ENCODE measurements at regions not wholly inside any gene's neighbourhood (a gene's known extent, or its start where the extent isn't known, plus 50 kb on each side); places are given as distances from the start of the nearest gene placed in this dataset.

GRCh38 chr9:78548670-78549069 lies 251.7 kb downstream of the PSAT1 start:
- ChIA-PET POLR2A (no interaction called here), CTCF (no interaction called here)
- Histone ChIP-seq H3K27ac (ENCODE audit: low read depth, low read length) (no peak overlapping the region), H3K27me3 (ENCODE audit: control insufficient read depth, insufficient read depth, low read length) (peaks cover 2% of the 10 kb centered on the region), H3K4me3 (ENCODE audit: low read depth, low read length) (no peak overlapping the region), H3K9me3 (ENCODE audit: control insufficient read depth, insufficient read depth, low read length) (no peaks in the 10 kb centered on the region)
- no peak for TF ChIP-seq CTCF (IDR thresholded peaks at IDR 0.05; ENCODE audit: low read depth, low read length)
- DNase-seq (ENCODE audit: low read depth, low spot score): no peak

- peaks cover 2% of the 10 kb centered on the region for H3K27me3 ChIP-seq (ENCODE audit: control insufficient read depth, insufficient read depth, low read length)
- no peak overlapping the region for H3K4me3 ChIP-seq (ENCODE audit: low read depth, low read length)
- H3K27ac ChIP-seq (ENCODE audit: low read depth, low read length): no peak overlapping the region
- no peaks in the 10 kb centered on the region for H3K9me3 ChIP-seq (ENCODE audit: control insufficient read depth, insufficient read depth, low read length)
- ChIA-PET POLR2A (interaction anchor here (0.7 kb wide), 1 partner anchor 35 kb away, joined by 7 read pairs; no protein-coding TSS in a partner anchor), CTCF (no interaction called here)
- no peak for TF ChIP-seq CTCF (IDR thresholded peaks at IDR 0.05; ENCODE audit: low read depth, low read length)
- DNase-seq (ENCODE audit: low read depth, low spot score): no peak
These were observed 252.8 kb downstream of the PSAT1 start for GRCh38 chr9:78549711-78550110.

GRCh38 chr9:78552802-78553201 lies 255.9 kb downstream of the PSAT1 start:
- ChIA-PET POLR2A (no interaction called here), CTCF (interaction anchor here (0.5 kb wide), 1 partner anchor 48 kb away, joined by 3 read pairs; no protein-coding TSS in a partner anchor)
- H3K4me3 ChIP-seq (ENCODE audit: low read depth, low read length): no peak overlapping the region
- no peak overlapping the region for H3K27ac ChIP-seq (ENCODE audit: low read depth, low read length)
- H3K9me3 ChIP-seq (ENCODE audit: control insufficient read depth, insufficient read depth, low read length): no peaks in the 10 kb centered on the region
- no peaks in the 10 kb centered on the region for H3K27me3 ChIP-seq (ENCODE audit: control insufficient read depth, insufficient read depth, low read length)
- no peak for DNase-seq (ENCODE audit: low read depth, low spot score)
- TF ChIP-seq CTCF (IDR thresholded peaks at IDR 0.05; ENCODE audit: low read depth, low read length): no peak

- TF ChIP-seq CTCF (IDR thresholded peaks at IDR 0.05; ENCODE audit: low read depth, low read length): no peak
- no peak overlapping the region for H3K4me3 ChIP-seq (ENCODE audit: low read depth, low read length)
- CTCF ChIA-PET: no interaction called here
- H3K27ac ChIP-seq (ENCODE audit: low read depth, low read length): no peak overlapping the region
- H3K9me3 ChIP-seq (ENCODE audit: control insufficient read depth, insufficient read depth, low read length): no peaks in the 10 kb centered on the region
- no peaks in the 10 kb centered on the region for H3K27me3 ChIP-seq (ENCODE audit: control insufficient read depth, insufficient read depth, low read length)
- POLR2A ChIA-PET: no interaction called here
- no peak for DNase-seq (ENCODE audit: low read depth, low spot score)
These were observed 260.6 kb downstream of the PSAT1 start for GRCh38 chr9:78557540-78557939.

- H3K27me3 ChIP-seq (ENCODE audit: control insufficient read depth, insufficient read depth, low read length): no peaks in the 10 kb centered on the region
- H3K9me3 ChIP-seq (ENCODE audit: control insufficient read depth, insufficient read depth, low read length): no peaks in the 10 kb centered on the region
- TF ChIP-seq CTCF (IDR thresholded peaks at IDR 0.05; ENCODE audit: low read depth, low read length): no peak
- H3K4me3 ChIP-seq (ENCODE audit: low read depth, low read length): no peak overlapping the region
- H3K27ac ChIP-seq (ENCODE audit: low read depth, low read length): no peak overlapping the region
- peak; percentile 16 for DNase-seq (ENCODE audit: low read depth, low spot score)
- POLR2A ChIA-PET: no interaction called here
- CTCF ChIA-PET: no interaction called here
These were observed 262.5 kb downstream of the PSAT1 start for GRCh38 chr9:78559449-78559885.
